ENCODE measurements at regions not wholly inside any gene's neighbourhood (a gene's known extent, or its start where the extent isn't known, plus 50 kb on each side); places are given as distances from the start of the nearest gene placed in this dataset.

DNA sequence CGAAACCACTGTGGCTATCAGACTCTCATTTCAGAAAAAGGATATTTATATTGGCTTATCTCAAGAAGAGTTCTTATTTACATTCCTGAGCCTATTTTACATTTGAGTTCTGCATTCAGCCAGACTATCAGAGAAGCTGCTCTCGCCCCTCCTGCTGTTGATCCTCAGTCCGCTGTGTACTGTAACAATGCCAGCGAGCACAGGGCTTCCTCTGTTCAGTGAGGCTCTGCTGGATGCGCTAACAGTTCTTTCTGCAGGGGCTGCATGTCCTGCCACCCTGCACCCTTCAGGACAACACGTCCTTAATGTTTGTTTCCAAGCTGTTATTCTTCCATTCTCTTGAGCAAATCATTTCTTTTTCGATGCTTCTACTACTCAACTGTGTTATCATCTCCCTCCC lies 463.7 kb upstream of the SGCG start:
- no peak for DNase-seq

DNA sequence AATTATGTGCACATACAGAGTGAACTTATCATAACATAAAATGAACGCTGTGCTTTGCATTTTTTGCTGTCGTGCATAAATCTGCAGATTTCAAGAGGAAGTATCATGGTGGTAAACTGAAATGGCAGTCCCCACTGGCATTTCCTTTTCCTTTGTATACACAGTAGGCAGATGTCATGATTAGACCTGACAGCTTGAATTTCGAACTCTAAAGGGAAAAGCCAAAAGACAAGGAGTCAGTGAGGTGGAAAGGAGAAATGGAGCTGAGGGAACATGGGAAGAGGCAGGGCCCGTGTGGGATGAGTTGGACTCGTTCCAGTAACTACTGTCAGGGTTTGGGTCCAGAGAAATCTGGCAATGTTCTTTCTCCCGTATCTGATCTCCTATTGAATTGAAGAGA lies 454.1 kb upstream of the SGCG start:
- DNase-seq: peak in 1 of 2 experiments; percentile 1

DNA sequence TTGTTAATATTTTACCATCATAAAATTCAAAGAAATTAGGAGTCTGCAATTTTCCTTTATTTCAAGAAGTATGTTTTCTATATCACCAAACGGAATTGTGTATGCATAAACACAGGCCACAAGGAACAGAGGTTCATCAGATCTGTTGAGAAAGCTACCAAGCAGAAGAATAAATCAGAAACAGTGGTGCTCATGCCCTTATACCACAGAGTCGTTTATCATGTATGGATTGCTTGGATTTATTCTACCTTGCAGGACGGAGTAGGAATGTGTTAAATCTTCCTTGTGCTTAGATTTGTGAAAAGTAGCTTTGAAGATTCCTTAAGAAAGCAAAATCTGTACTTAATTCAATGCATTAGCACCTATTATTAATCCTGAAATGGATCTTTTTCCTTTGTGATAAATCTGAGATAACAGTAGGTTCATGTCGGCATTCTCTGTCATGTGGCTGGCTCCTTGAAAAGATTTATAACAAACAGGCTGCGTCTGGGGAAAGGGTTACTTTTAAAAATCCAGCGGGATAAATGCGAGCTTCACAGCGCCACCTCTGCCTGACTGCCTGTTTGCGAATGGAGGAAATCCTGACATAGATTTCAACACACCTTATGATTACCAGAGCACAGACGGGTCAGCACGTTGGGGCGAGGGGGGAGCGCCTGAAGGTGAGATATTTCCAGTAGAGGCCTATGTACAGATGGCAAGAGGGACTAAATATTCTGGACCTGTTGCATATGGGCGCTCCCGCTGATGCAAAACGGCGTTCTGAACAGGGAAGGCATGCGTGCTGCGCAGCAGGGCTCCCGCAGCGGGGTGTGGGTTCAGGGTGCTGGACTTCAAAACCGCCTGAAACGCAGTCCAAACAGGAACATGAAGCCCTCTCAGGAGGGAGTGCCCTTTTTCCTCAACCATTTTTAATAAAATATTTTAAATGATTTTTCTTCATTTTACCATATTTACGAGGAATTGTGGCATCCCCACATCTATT lies 445.5 kb upstream of the SGCG start:
- DNase-seq: peak in 1 of 2 experiments; percentile 13

DNA sequence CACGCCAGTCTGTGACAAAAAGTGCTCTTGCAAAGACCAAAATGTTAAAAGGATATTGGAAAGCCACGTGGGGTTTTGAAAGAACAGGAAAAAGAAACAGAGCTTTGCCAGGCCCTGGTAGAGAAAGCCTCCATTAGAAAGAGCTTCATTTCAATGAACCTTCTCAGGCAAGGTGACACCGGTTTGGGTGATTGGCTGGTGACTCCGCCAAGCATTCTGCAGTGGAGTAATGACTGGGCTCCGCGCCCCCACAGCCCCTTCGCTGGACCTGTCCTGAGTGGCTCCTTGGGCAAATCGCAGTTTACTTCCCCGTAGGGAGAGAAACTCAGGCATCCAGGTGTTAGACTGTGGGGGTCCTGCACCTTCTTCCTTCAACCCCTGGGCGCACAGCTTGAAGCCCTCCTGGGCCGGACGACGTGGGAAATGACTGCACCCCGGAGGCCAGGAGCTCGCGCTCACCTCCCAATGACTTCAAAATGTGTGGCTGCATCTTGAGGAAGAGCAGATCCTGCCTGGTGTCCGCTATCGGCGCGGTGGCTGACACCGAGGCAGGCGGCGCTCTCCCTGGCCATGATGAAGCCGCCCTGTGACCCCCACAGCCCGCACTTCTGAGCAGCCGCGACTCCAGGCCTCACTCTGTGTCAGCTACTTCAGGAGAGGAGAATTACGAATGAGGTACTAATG lies 444.6 kb upstream of the SGCG start:
- no peak for DNase-seq

DNA sequence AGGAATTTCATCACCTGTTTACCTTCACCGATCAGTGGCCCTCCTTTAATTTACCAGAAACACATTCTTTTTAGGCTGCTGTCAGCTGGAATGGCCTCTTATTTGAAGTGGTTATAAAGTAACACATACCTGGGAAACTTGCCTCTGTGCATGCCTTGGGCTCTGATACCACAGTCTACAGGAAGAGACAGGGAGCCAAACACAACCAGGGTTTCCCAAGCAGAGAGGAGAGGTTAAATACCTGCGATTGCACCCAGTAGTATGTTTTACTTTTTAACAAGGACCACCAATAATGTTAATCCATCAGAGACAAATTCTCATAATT lies 444.0 kb upstream of the SGCG start:
- DNase-seq: no peak

DNA sequence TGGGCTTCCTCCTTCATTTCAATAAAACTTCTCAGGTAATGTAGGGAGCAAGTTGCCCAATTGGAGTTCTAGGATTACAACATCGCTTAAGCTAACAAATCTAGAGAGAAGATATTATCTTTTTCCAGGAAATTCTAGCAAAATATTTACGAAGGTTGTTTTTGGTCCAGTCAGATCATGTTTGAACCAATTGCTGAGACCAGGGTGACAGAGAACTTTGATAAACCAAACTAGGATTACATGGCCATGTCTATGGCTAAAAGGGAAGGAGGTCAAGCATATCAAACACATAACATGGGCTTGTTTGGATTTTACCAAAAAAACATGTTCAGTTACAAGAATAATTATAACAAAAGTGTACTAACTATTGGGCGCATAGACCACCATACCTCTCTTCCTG lies 442.4 kb upstream of the SGCG start:
- no peak for DNase-seq

DNA sequence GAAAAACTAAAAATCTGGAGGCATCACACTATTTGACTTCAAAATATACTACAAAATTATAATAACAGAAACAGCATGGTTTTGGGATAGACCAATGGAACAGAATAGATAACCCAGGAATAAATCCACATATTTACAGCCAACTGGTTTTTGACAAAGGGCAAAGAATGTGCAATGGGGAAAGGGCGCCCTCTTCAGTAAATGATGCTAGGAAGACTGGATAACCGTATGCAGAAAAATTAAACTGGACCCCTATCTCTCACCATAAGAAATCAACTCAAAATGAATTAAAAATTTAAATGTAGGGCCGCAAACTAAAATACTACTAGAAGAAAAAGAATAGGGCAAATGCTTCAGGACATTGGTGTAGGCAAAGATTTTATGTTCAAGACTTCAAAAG lies 440.5 kb upstream of the SGCG start:
- peak in 1 of 2 experiments; percentile 5 for DNase-seq

DNA sequence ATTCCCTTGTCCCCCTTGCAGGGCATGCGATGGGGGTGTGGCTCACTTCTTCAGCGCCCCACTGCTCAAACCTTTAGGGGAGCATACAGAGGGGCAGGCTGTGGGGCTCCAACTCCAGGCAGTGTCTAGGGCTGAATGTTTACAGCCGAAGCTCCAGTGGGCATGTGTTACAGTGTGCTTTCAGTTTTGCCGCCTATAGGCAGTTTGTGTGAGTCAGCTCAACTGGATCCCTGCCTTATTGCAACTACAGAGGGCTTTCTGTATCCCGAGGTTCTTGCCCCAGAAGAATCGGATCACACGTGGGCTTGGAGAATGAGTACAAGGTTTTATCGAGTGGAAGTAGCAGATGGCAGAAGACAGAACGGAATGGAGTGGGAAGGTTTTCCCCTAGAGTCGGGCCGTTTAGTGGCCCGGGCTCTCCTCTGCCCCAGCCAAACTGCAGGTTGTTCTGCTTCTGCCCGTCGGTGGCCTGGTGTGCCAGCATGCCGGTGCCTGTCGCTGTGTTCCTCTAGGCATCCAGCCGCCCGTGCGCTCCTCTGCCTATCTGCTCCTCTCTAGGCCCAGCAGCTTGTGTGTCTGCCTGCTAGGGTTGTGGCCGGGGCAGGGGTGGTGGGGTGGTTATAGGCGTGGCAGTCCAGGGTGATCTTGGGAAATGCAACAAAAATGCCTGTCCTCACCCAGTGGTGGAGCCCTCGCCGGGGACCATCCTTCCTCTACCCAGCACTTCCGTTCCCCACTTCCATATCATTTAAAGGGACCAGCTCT lies 435.9 kb upstream of the SGCG start:
- peak in 1 of 2 experiments; percentile 3 for DNase-seq

DNA sequence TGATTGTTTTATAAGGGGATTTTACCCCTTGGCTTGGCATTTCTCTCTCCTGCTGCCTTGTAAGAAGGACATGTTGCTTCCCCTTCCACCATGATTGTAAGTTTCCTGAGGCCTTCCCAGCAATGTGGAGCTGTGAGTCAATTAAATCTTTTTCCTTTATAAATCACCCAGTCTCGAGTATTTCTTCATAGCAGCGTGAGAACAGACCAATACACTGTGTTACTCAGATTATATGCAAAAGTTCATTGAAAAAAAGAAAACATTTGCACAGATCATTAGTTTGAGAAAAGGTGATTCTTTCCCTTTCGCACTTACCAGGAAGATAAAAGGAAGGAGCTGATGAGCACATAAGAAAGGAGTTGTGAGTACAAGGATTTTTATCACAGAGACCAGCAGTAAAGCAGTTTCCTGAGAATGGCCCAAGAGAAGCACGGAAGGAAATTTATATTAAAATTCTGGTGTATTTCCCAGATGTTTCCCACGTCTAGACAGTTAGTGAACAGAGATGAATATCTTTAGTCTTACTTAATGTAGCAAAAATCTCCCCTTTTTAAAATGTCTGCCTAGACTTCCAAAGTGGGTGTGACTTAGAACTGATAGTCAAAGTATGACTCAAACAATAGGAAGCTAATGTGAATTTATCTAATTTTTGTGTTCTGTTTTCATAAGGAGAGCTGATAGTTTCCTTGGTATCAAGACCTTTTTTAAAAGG lies 431.8 kb upstream of the SGCG start:
- DNase-seq: no peak

DNA sequence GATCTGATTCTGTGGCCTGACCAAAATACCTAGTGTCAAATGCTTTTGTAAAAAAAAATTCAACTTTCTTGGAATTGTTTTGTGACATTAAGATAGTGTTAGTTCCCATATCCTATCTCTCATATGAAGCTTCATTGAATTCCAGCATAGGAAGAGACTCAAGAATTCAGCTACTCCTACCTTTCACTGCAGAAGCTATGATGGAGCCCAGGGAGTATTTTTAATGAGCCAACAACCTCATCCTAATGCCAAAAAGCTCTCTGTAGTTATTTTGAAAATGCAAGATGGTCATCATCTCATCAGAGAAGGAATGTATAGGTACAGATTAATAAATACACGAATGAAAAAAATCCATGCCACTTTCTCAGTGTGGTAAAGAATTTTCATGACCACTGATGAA lies 431.2 kb upstream of the SGCG start:
- no peak for DNase-seq

DNA sequence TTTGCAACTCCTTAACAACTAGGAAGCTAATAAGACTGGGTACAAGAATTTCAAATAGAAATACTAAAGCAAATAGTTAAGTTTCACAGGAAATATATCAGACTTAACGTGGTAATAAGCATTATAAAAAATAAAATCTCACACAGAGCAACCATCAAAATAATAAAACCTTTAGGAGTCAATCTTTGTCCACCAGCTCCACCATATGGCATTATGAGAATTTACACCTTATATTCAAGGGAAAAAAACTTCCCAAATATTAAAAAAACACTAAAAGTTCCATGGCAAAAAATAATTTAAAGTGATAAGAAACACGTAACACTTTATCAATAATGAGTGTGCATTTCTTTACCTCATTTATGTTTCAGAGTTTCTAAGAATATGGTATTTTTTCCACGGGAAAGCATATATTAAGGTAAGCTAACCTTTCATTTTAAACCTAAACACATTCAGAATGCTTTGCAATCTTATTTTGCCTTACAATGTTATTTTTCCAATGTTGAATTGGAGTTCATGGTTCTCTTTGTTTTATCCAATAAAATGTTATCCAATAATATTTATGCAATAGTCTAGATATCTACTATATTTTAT lies 423.2 kb upstream of the SGCG start:
- no peak for DNase-seq

DNA sequence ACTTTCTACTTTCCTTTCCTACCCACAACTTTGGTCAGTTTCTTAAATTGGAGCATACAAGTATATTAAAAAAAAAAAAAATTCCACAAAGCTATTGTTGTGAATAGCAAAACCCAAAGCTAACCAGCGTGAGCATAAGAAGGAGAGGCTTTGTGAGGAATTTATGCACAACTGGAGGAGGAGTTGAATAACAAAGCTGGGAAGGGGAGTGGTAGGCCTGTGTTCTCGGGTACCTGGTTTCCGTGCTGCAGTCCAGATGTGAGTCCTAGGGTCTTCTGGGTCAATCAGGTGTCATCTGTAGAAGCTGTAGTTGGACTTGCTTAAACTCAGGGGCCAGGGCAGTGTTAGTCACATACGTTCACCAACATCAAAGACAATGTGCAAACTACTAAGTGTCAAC lies 422.5 kb upstream of the SGCG start:
- no peak for DNase-seq

DNA sequence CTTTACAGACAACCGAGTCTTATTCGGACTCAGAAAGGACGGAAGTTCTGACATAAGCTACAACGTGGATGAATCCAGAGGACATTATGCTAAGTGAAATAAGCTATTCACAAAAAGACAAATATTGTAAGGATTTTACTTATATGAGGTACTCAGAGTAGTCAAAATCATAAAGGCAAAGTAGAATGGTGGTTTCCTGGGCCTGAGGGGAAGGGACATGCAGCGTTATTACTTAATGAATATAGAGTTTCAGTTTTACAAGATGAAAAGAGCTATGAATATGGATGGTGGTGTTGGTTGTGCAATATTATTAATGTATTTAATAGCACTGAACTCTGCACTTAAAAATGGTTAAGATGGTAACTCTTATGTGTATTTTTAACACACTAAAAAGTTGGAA lies 419.1 kb upstream of the SGCG start:
- no peak for DNase-seq

DNA sequence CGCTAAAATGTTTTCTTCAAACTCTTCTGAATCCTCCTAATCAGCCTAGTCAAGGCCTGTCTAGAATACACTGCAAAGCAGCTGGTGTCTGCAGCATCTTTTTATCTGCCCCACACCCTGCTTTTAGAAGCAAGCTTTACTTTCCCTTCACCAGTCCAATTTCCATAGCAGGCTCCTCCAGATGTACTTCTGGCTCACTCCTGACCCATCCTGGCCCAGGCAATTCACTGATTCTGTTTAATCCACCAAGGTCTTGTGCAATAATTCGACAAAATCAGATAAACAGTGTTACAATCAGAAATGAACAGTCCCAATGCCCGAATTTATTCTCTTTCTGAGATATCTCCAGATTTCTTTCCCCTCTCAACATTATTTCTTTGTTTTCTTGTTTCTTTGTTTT lies 415.2 kb upstream of the SGCG start:
- no peak for DNase-seq

DNA sequence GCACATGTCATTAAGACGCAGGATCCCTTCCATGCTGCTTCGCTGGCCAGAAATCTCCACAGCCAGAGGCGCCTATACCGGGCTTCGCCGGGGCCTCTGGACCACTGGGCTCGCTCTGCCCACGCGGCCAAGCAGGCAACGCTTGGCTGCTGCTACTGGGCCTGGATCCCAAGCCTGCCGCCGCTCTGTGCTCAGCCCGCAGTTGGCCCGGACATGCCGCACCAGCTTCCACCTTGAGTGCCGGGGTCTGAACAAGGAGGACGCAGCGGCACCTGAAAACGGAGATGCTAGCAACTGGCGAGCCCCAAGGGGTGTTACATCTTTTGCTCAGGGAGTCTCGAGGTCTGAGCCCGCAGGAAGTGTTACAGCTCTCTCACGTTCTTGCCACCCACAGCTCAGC lies 409.9 kb upstream of the SGCG start:
- DNase-seq: no peak

DNA sequence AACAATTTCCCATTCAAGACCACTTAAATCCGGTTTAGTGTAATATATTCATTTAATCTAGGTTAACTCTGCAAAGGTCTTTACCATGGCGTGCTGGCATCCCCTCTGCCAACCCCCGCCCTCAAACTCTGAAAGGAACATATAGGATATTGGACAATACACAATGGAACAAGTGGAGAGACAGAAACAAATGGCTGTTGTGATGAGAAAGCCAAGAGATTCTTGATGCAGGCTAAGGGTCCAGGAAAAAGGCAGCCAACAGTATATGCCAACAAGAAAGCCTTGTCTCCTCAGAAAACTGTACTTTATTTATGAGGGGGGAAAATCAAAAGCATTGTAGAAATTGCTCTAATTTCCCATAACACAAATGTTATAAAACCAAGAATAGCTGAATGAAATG lies 407.3 kb upstream of the SGCG start:
- DNase-seq: no peak

DNA sequence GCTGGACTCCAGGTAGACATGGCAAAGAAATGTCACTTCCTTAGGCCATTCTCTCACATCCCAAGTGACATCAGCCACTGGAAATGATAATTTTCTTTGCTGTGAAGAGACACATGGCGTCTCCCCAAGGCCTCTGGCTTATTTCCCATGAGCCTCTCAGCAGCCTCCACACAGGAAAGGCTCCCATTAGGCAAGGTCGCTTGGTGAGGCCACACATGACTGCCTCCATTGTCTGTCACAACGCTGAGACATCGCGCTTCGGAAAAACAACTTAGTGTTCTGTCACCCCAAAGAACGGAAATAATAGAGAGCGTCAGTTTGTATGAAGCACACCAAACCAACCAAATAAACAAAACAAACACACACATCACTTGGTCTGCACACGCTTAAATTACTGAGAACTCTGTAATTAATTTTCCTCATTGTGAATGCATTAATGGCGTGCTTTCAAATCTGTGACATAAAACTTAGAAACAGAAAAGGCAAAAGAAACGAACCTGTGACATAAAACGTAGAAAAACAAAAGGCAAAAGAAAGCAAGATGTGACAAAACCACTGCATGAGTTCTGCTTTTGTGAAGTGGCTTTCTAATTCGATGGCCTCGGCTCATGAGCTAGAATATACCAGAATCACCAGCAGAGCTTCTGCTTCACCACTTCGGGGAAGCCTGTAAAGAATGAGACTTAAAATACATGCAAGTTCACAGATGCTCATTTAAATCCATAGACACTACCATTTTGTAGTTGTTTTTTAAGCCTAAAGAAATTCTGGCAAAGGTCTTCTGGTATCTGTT lies 404.2 kb upstream of the SGCG start:
- DNase-seq: no peak

DNA sequence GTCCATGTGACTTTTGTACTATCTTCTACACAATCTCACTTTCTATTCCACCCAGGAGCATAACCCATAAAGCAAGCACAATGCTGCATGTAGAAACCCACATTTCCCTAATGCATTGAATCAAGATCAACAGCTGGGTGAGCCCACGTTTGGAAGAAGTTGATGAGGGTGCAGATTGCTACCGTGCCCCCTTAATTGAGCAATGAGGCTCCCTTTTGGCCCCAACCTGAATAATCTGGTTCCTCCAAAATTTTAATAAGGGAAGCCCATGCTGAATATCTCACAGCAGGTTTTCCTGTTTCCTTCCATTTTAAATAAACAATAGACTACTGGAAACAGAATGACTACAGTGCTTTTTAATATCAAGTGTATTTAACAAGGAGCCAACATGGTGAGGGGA lies 403.6 kb upstream of the SGCG start:
- DNase-seq: no peak

DNA sequence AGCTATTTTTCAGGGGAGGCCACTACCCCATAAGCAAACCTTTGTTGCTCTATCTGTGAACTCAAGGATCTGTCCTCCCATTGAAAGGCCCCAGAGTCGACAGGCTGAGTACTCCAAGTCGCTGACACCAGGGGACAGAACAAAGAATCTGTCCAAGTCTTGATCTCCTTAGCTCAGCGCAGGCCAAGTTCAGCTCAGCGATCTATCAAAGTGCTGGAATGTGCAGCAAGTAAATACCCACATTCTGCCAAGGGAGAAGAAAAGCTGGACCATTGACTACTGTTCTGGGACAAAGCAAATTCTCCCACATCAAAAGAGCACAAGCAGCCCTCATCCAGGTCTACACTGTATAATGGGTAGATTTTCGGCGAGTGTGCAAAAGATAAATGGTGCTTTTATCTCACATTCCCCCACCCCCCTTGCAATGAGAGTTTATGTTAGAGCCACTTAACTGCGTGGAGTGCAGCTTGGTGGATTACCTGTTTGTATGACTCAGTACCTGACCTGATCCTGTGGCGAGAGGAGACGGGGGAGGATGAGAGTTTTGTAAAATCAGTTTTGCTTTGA lies 391.7 kb upstream of the SGCG start:
- no peak for DNase-seq

DNA sequence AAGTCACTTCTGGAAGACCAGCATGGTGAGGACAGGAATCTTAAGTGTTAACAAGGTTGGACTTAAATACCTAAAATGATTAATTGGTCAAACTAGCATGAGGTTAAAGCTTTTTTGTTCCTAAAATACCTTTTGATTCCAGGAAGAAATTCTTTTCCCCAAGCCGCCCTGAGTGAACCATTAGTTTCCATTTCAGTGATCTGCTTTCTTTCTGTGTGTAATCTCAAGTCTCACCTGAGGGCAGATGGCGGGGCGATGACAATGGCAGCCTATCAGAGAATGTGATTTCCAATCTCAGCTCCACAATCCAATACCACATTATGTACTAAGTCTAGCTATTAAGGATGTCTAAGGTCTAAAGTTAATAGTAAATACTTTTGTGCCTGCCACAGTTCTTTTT lies 390.9 kb upstream of the SGCG start:
- DNase-seq: no peak

DNA sequence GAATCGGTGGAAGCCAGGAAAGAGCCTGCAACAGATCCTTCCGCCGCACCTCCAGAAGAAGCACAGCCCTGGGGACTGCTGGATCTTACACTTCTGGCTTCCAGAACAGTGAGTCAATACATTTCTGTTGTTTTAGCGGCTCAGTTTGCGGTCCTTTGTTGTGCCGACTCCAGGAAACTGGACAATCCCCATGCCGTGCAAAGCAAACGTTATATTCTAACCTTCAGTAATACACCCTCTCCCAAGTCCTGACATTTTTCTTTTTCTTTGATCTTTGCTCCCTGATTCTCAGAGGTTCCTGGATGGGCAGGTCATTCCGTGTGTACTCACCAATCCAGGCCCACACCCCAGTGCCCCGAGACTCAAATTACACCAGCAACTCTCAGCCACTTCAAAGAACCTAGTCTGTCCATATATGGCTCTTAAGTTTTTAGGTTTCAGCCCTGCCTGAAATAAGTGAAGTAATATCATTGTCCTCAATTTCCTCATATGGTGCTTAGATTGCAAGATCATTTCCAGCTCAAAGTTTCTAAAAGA lies 387.1 kb upstream of the SGCG start:
- no peak for DNase-seq
